ENCODE measurements at regions not wholly inside any gene's neighbourhood (a gene's known extent, or its start where the extent isn't known, plus 50 kb on each side); places are given as distances from the start of the nearest gene placed in this dataset.

GRCh38 chr1:163652441-163652840 lies 330.7 kb downstream of the NUF2 start:
- no peak overlapping the region for H3K4me3 ChIP-seq (ENCODE audit: low read depth, low read length)

GRCh38 chr1:163655565-163655964 lies 333.8 kb downstream of the NUF2 start:
- no peak overlapping the region for H3K4me3 ChIP-seq (ENCODE audit: low read depth, low read length)

DNA sequence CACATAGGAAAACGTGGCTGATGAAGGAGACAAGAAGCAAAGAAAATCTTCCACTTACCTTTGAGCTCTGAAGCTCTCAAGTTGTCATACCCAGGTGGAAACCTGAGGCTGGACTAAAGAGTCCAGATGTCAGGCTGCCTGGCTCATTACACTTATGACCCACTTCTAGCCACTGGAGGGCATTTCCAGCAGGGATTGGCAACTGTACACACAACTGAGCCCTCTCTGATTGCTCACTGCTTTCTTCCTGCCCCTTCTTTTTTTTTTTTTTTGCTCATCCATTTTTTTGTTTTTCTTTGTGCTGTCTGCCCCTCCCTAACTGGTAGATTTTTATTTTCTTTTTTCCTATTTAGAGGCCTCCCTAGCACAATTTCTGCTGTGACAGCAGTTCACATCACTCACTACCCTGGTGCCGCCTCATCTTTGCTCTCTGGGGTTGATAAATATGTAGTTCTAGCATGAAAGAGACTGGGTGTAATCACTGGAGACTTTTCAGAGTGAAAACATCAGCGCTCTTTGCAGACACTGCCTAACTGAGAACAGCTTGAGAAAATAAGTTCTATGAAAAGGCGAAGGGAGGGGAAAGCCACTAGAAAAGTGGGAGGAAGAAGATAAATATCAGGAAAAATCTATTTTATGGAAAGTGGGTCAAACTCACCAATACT lies 334.5 kb downstream of the NUF2 start:
- no peak overlapping the region for H3K4me3 ChIP-seq (ENCODE audit: low read depth, low read length)

- H3K4me3 ChIP-seq (ENCODE audit: low read depth, low read length): no peak overlapping the region
These were observed 336.0 kb downstream of the NUF2 start for GRCh38 chr1:163657719-163658118.

- no peak overlapping the region for H3K4me3 ChIP-seq (ENCODE audit: low read depth, low read length)
These were observed 339.6 kb downstream of the NUF2 start for GRCh38 chr1:163661391-163661790.

GRCh38 chr1:163664671-163665335 lies 343.0 kb downstream of the NUF2 start:
- no peak overlapping the region for H3K4me3 ChIP-seq (ENCODE audit: low read depth, low read length)

- no peak overlapping the region for H3K4me3 ChIP-seq (ENCODE audit: low read depth, low read length)
These were observed 346.7 kb downstream of the NUF2 start for GRCh38 chr1:163668472-163668871.

DNA sequence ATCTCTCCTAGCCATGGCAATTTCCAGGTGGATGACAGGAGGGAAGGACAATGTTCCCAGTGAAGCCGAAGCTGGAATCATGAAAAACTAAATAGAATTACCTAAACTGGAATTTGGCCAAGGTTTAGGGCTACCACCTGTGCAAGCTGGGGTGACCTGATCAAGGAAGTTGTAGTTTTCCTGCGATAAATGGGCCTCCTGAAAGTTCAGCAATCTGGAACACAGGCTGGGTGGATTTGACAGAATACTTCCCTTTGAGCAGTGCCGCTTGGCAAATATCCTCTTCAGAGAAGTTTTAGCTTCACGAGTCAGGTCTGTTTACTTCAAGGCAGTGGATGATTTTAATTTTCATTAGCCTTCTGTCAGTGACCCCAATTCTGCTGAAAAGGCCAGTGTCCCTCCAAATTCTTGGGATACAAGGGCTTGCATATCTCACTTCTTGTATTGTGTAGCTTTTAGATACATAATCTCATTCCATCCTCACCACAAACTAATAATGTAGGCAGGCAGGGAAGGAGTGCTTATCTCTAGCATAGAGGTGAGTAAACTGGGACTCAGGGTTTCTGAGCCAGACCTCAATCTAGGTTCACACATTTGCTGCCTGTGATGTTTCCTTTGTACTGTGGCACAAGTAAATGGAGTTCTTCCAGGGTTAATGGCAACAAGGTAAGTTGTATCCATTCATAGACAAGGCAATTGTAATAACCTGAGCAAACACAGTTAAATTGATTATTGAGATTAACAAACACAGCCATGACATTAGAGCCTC lies 349.4 kb downstream of the NUF2 start:
- no peak overlapping the region for H3K4me3 ChIP-seq (ENCODE audit: low read depth, low read length)

GRCh38 chr1:163672976-163673758 lies 351.4 kb downstream of the NUF2 start:
- no peak overlapping the region for H3K4me3 ChIP-seq (ENCODE audit: low read depth, low read length)

- H3K4me3 ChIP-seq (ENCODE audit: low read depth, low read length): no peak overlapping the region
These were observed 352.0 kb downstream of the NUF2 start for GRCh38 chr1:163673759-163674151.

- H3K4me3 ChIP-seq (ENCODE audit: low read depth, low read length): no peak overlapping the region
These were observed 352.5 kb downstream of the NUF2 start for GRCh38 chr1:163674236-163674635.

- no peak overlapping the region for H3K4me3 ChIP-seq (ENCODE audit: low read depth, low read length)
These were observed 363.0 kb downstream of the NUF2 start for GRCh38 chr1:163684785-163685184.

- no peak overlapping the region for H3K4me3 ChIP-seq (ENCODE audit: low read depth, low read length)
These were observed 370.5 kb downstream of the NUF2 start for GRCh38 chr1:163692266-163692665.

- H3K4me3 ChIP-seq (ENCODE audit: low read depth, low read length): no peak overlapping the region
These were observed 375.4 kb downstream of the NUF2 start for GRCh38 chr1:163697137-163697536.

GRCh38 chr1:163701783-163702374 lies 380.1 kb downstream of the NUF2 start:
- H3K4me3 ChIP-seq (ENCODE audit: low read depth, low read length): no peak overlapping the region

- no peak overlapping the region for H3K4me3 ChIP-seq (ENCODE audit: low read depth, low read length)
These were observed 382.0 kb downstream of the NUF2 start for GRCh38 chr1:163703794-163704193.

DNA sequence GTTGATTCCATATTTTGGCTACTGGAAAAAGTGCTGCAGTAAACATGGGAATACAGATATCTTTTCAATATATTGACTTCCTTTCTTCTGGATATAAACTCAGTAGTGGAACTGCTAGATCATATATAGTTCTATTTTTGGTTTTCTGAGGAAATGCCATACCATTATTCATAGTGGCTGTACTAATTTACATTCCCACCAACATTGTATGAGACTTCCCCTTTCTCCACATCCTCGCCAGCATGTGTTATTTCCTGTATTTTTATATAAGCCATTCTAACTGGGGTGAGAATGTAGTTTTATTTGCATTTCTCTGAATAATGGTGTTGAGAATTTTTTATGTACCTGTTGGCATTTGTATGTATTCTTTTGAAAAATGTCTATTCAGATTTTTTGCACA lies 385.2 kb downstream of the NUF2 start:
- H3K4me3 ChIP-seq (ENCODE audit: low read depth, low read length): no peak overlapping the region

- H3K4me3 ChIP-seq (ENCODE audit: low read depth, low read length): no peak overlapping the region
These were observed 387.9 kb downstream of the NUF2 start for GRCh38 chr1:163709636-163710035.

DNA sequence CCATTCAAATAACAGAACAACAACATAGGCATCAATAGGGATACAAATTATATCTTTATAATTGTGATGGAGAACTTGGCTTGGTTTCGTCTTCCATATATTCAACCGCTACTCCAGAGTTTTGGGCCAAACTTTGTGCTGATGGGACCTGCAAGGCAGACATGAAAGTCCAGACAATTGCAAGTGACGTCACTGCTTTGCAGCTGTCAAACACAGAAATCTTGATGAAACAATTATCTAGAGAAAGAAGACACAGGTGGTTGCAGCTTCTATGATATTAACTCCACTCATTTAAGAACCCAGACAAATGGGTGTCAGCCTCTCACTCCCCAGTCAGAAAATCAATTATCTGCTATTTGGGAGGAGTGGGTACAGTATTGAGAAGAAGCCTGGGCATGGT lies 390.6 kb downstream of the NUF2 start:
- H3K4me3 ChIP-seq (ENCODE audit: low read depth, low read length): no peak overlapping the region

DNA sequence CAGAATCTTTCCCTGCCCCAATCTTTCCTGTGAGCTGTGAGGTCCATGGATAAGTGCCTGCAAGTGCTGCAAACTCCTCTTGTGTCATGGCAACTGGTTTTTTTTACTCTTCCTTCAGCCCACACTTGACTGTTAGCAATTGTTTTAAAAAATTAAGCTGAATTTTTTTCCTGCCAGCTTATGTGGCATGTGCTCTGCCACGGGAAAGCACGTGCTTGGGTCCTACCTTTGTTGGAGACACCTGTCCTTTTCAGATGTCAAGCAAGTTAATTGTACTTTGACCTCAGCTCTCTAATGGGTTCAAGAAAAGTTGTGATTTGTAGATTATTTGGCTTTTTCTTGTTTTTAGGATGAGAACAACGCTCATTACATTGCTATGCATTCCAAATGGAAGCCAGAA lies 398.5 kb downstream of the NUF2 start:
- no peak overlapping the region for H3K4me3 ChIP-seq (ENCODE audit: low read depth, low read length)

- no peak overlapping the region for H3K4me3 ChIP-seq (ENCODE audit: low read depth, low read length)
These were observed 403.8 kb downstream of the NUF2 start for GRCh38 chr1:163725551-163725950.

Data from iPS-11a (cell line).